Right lobe of liver (tissue), 6 donors: ENCODE measurements at regions not wholly inside any gene's neighbourhood (a gene's known extent, or its start where the extent isn't known, plus 50 kb on each side); places are given as distances from the start of the nearest gene placed in this dataset.

ENCODE experiments used
- ATAC-seq, 4 donors: fragments of 200-7000 bp; cut with Tn5 transposase; one replicate each; pipeline ENCODE4 v1.9.1; 2020; ENCODE audit warnings: mild to moderate bottlenecking in 4 of 4, moderate library complexity in 4 of 4
- DNase-seq, 3 donors: peaks; one replicate each; pipeline ENCODE4 v3.0.0-alpha.2; 2020
- H3K27ac ChIP-seq, 3 donors: fragments of 200-600 bp; one replicate each; pipeline ENCODE4 v1.8.0; 2022
- H3K27me3 ChIP-seq, 2 donors: fragments of 200-600 bp; one replicate each; pipeline ENCODE4 v1.8.0; 2022
- H3K36me3 ChIP-seq, 4 donors: fragments of 200-600 bp; sonication (generic) in 1 of 4; one replicate each; pipeline versions ENCODE4 v1.5.1 to v1.8.0; 2017 to 2022; ENCODE audit warnings: control low read depth in 1 of 4
- H3K4me1 ChIP-seq, 4 donors: fragments of 200-600 bp; sonication (generic) in 1 of 4; one replicate each; pipeline versions ENCODE4 v1.5.1 to v1.8.0; 2017 to 2022; ENCODE audit warnings: control low read depth in 1 of 4
- H3K4me3 ChIP-seq, 3 donors: fragments of 200-600 bp; one replicate each; pipeline ENCODE4 v1.8.0; 2022
- H3K9me3 ChIP-seq, 4 donors: fragments of 200-600 bp; sonication (generic) in 1 of 4; one replicate each; pipeline versions ENCODE4 v1.5.1 to v1.8.0; 2017 to 2022; ENCODE audit warnings: control low read depth in 1 of 4
- CTCF ChIP-seq, 4 donors: fragments of 200-600 bp in 3 of 4; fragments of 450-650 bp in 1 of 4; IDR thresholded peaks; one replicate each; pipeline versions ENCODE4 v1.5.1 to v1.8.0; 2016 to 2022; ENCODE audit warnings: antibody characterized with exemption in 4 of 4, mild to moderate bottlenecking in 2 of 4
- POLR2A ChIP-seq: fragments of 450-650 bp; IDR thresholded peaks from one replicate; pipeline ENCODE4 v1.6.1; 2017; ENCODE audit warnings: antibody characterized with exemption, mild to moderate bottlenecking
- WGBS: methylation state at CpG from one replicate; pipeline ENCODE4 v1.1.6; 2018; ENCODE audit warnings: low coverage, low lambda C conversion rate; ENCODE audit not compliant: insufficient coverage; ENCODE audit errors: missing lambda C conversion rate; 5-methylcytosine and 5-hydroxymethylcytosine counted together
- intact Hi-C, 2 donors: fragments of 100-400 bp; cut with DNase I; formaldehyde crosslinking; loops; one replicate each; pipeline versions ENCODE4 v1.11.2 to v1.14.1; 2022
- donor health status: DM: no; HTN: yes; CAD: no.
- donor health status: DM: no; HTN: no; CAD: no.
- donor health status: DM: no; HTN: no; CAD: no.
- donor health status: DM: no; HTN: yes; CAD: no.
- donor health status: DM: no; HTN: yes; CAD: no.

GRCh38 chr3:176513604-176514003, 683.7 kb downstream of the TBL1XR1 start:
- ATAC-seq (no peak), DNase-seq (no peak)
- Histone ChIP-seq H3K27ac (no peak overlapping the region), H3K4me3 (no peak overlapping the region), H3K4me1 (no peaks in the 10 kb centered on the region), H3K36me3 (no peaks in the 10 kb centered on the region), H3K9me3 (no peaks in the 10 kb centered on the region), H3K27me3 (no peaks in the 10 kb centered on the region)
- no peak for TF ChIP-seq CTCF (IDR thresholded peaks at IDR 0.05)
- TF ChIP-seq POLR2A: no peak
- intact Hi-C loops: no loop called here
- 50% methylated on average over 1 of the region's 1 CpG for WGBS

- Histone ChIP-seq H3K27ac (no peak overlapping the region), H3K4me3 (no peak overlapping the region), H3K9me3 (no peaks in the 10 kb centered on the region), H3K27me3 (no peaks in the 10 kb centered on the region), H3K36me3 (no peaks in the 10 kb centered on the region), H3K4me1 (no peaks in the 10 kb centered on the region)
- ATAC-seq (no peak), DNase-seq (no peak)
- intact Hi-C loops: no loop called here
- no CpG with 5 or more reads among the region's 1 CpG for WGBS
- TF ChIP-seq CTCF (IDR thresholded peaks at IDR 0.05): no peak
- no peak for TF ChIP-seq POLR2A
Measured at GRCh38 chr3:176512037-176512436, 685.2 kb downstream of the TBL1XR1 start.

GRCh38 chr3:176510097-176510496, 687.2 kb downstream of the TBL1XR1 start:
- intact Hi-C loops: no loop called here
- DNase-seq: no peak

GRCh38 chr3:176505878-176506621, 691.2 kb downstream of the TBL1XR1 start:
- TF ChIP-seq POLR2A (no peak), CTCF (IDR thresholded peaks at IDR 0.05) (no peak)
- no peak for DNase-seq
- 54% methylated on average over 6 of the region's 9 CpGs for WGBS

More at GRCh38 chr3:176510097-176510496, 687.2 kb downstream of the TBL1XR1 start:
- no peak for ATAC-seq
- Histone ChIP-seq H3K27me3 (no peaks in the 10 kb centered on the region), H3K4me3 (no peak overlapping the region), H3K27ac (no peak overlapping the region), H3K9me3 (no peaks in the 10 kb centered on the region), H3K36me3 (no peaks in the 10 kb centered on the region), H3K4me1 (no peaks in the 10 kb centered on the region)
- no peak for TF ChIP-seq POLR2A
- no peak for TF ChIP-seq CTCF (IDR thresholded peaks at IDR 0.05)
- 76% methylated on average over 3 of the region's 4 CpGs for WGBS

More at GRCh38 chr3:176505878-176506621, 691.2 kb downstream of the TBL1XR1 start:
- Histone ChIP-seq H3K9me3 (no peaks in the 10 kb centered on the region), H3K36me3 (no peaks in the 10 kb centered on the region), H3K4me3 (no peak overlapping the region), H3K4me1 (no peaks in the 10 kb centered on the region), H3K27me3 (no peaks in the 10 kb centered on the region), H3K27ac (no peak overlapping the region)
- intact Hi-C loops: no loop called here
- no peak for ATAC-seq
